ENCODE measurements at regions not wholly inside any gene's neighbourhood (a gene's known extent, or its start where the extent isn't known, plus 50 kb on each side); places are given as distances from the start of the nearest gene placed in this dataset.

DNA sequence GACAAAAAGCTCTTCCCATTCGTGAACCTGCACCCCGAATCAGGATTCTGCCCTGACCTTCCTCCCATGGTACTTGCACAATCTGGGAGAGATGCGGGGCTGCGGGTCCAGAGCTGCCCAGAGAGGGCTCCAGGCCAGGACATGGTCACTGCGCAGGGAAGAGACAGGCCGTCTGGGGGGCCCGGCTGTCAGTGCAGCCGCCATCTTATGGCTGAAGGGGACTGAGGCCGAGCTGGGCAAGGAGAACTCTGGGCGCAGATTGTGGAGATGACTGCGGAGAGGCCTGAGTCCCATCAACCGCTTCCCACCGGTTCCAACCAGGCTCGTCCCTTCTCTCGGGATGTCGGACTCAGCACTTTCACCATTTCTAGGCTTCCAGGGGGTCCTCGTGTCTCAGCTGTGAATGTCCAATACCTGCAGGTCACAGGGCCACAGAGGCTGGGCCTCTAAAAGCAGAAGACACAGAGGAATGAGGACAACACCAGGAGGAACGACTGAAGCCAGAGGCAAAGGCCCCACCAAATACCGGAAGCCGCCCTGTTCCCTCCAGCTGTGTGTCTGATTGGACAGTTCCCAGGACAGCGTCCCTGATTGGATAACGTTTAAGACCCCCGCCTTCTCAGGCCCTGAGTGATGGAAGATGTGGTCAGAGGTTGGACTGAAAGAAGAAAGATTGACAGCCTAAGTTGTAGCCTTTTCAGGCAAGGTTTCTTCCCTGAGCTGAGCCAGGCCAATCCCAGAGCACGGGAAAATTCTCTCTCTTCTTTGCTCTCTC is 117.1 kb upstream of the ZNF91 start:
- no peaks in the 10 kb centered on the region; the same call in 1 of the 2 replicates for H3K9me3 ChIP-seq

DNA sequence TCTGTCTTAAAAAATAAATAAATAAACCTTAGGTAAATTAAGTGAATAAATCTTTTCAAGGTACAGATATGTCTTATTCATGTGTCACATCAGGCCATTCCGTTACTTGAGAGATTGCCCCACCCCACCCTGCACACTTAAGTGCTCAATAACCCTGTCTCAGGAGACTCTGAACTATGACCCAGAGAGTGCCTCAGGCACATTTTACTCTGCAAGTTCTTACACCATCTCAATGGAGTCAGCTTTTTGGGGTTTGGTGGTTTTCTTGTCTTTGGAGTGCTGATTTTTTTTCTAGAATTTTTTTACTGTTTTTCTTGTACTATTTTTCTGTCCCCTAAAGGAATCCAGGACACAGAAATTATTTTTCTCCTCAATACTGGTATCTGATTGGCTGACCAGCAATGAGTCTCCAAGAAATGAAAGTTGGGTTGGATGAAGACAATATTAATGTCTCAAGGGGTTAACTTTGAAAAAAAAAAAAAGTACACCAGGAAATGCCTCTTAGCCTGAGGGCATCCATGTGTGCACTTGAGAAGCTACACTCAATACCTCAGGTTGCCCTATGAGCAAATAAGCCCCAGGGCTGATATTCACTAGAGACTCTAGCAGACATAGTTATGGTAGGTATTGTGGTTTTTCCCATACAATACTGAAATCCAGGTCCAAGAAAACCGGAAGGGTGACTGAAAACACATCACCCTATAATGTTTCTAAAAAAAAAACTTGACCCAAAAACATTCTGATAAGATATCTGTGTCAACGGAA is 114.6 kb upstream of the ZNF91 start:
- no peak overlapping the region for H3K27ac Mint-ChIP-seq (ENCODE audit: unreplicated experiment)
- Histone ChIP-seq H3K36me3 (ENCODE audit: control insufficient read depth, insufficient read depth, low read length) (no peaks in the 10 kb centered on the region), H3K9me3 (no peaks in the 10 kb centered on the region; the same call in 1 of the 2 replicates), H3K27me3 (replicated peaks; ENCODE audit: control insufficient read depth, insufficient read depth, low read length) (no peaks in the 10 kb centered on the region), H3K4me1 (no peaks in the 10 kb centered on the region), H3K4me3 (ENCODE audit: low read depth, low read length) (no peak overlapping the region)
- POLR2A ChIA-PET = no interaction called here
- intact Hi-C loops (cut with micrococcal nuclease; ENCODE audit: unreplicated experiment) = no loop called here
- no peaks in the 10 kb centered on the region for H3K27me3 Mint-ChIP-seq (ENCODE audit: insufficient read depth, unreplicated experiment)
- CTCF ChIA-PET = no interaction called here
- BruUV-seq (replicated peaks) = no TSS peak
- no peaks in the 10 kb centered on the region for H3K4me1 Mint-ChIP-seq (ENCODE audit: low read depth, unreplicated experiment)
- DNase-seq = no peak
- H3K4me3 Mint-ChIP-seq (ENCODE audit: unreplicated experiment) = no peak overlapping the region
- H3K36me3 Mint-ChIP-seq (ENCODE audit: insufficient read depth, unreplicated experiment) = no peaks in the 10 kb centered on the region
- TF ChIP-seq, protein P1, sequence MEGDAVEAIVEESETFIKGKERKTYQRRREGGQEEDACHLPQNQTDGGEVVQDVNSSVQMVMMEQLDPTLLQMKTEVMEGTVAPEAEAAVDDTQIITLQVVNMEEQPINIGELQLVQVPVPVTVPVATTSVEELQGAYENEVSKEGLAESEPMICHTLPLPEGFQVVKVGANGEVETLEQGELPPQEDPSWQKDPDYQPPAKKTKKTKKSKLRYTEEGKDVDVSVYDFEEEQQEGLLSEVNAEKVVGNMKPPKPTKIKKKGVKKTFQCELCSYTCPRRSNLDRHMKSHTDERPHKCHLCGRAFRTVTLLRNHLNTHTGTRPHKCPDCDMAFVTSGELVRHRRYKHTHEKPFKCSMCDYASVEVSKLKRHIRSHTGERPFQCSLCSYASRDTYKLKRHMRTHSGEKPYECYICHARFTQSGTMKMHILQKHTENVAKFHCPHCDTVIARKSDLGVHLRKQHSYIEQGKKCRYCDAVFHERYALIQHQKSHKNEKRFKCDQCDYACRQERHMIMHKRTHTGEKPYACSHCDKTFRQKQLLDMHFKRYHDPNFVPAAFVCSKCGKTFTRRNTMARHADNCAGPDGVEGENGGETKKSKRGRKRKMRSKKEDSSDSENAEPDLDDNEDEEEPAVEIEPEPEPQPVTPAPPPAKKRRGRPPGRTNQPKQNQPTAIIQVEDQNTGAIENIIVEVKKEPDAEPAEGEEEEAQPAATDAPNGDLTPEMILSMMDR (IDR thresholded peaks at IDR 0.05; ENCODE audit: insufficient read depth in 1 of 2, low read depth in 1 of 2, low read length in 1 of 2, severe bottlenecking in 1 of 2, unreplicated experiment in 1 of 2) = no peak
- peaks cover 8% of the 10 kb centered on the region for H3K9me3 Mint-ChIP-seq (ENCODE audit: unreplicated experiment)

More for the DNA sequence above, 117.1 kb upstream of the ZNF91 start:
- Histone ChIP-seq H3K4me3 (ENCODE audit: low read depth, low read length) (no peak overlapping the region), H3K36me3 (ENCODE audit: control insufficient read depth, insufficient read depth, low read length) (no peaks in the 10 kb centered on the region), H3K4me1 (no peaks in the 10 kb centered on the region), H3K27me3 (replicated peaks; ENCODE audit: control insufficient read depth, insufficient read depth, low read length) (no peaks in the 10 kb centered on the region)
- H3K36me3 Mint-ChIP-seq (ENCODE audit: insufficient read depth, unreplicated experiment) = no peaks in the 10 kb centered on the region
- DNase-seq = no peak
- BruUV-seq (replicated peaks) = no TSS peak
- TF ChIP-seq, protein P1 (IDR thresholded peaks at IDR 0.05; ENCODE audit: insufficient read depth in 1 of 2, low read depth in 1 of 2, low read length in 1 of 2, severe bottlenecking in 1 of 2, unreplicated experiment in 1 of 2) = no peak
- intact Hi-C loops (cut with micrococcal nuclease; ENCODE audit: unreplicated experiment) = no loop called here
- peaks cover 14% of the 10 kb centered on the region for H3K9me3 Mint-ChIP-seq (ENCODE audit: unreplicated experiment)
- ChIA-PET CTCF (no interaction called here), POLR2A (no interaction called here)
- no peak overlapping the region for H3K4me3 Mint-ChIP-seq (ENCODE audit: unreplicated experiment)
- no peak overlapping the region for H3K27ac Mint-ChIP-seq (ENCODE audit: unreplicated experiment)
- H3K27me3 Mint-ChIP-seq (ENCODE audit: insufficient read depth, unreplicated experiment) = no peaks in the 10 kb centered on the region
- no peaks in the 10 kb centered on the region for H3K4me1 Mint-ChIP-seq (ENCODE audit: low read depth, unreplicated experiment)

- peaks cover 8% of the 10 kb centered on the region for H3K9me3 Mint-ChIP-seq (ENCODE audit: unreplicated experiment)
- H3K27ac Mint-ChIP-seq (ENCODE audit: unreplicated experiment) = no peak overlapping the region
- Histone ChIP-seq H3K4me3 (ENCODE audit: low read depth, low read length) (no peak overlapping the region), H3K9me3 (no peaks in the 10 kb centered on the region; the same call in 1 of the 2 replicates), H3K4me1 (no peaks in the 10 kb centered on the region), H3K27me3 (replicated peaks; ENCODE audit: control insufficient read depth, insufficient read depth, low read length) (no peaks in the 10 kb centered on the region), H3K36me3 (ENCODE audit: control insufficient read depth, insufficient read depth, low read length) (no peaks in the 10 kb centered on the region)
- no peaks in the 10 kb centered on the region for H3K27me3 Mint-ChIP-seq (ENCODE audit: insufficient read depth, unreplicated experiment)
- H3K4me1 Mint-ChIP-seq (ENCODE audit: low read depth, unreplicated experiment) = no peaks in the 10 kb centered on the region
- TF ChIP-seq, protein P1 (IDR thresholded peaks at IDR 0.05; ENCODE audit: insufficient read depth in 1 of 2, low read depth in 1 of 2, low read length in 1 of 2, severe bottlenecking in 1 of 2, unreplicated experiment in 1 of 2) = no peak
- ChIA-PET POLR2A (no interaction called here), CTCF (no interaction called here)
- DNase-seq = no peak
- intact Hi-C loops (cut with micrococcal nuclease; ENCODE audit: unreplicated experiment) = no loop called here
- H3K36me3 Mint-ChIP-seq (ENCODE audit: insufficient read depth, unreplicated experiment) = no peaks in the 10 kb centered on the region
- H3K4me3 Mint-ChIP-seq (ENCODE audit: unreplicated experiment) = no peak overlapping the region
- BruUV-seq (replicated peaks) = no TSS peak
Measured at GRCh38 chr19:23507446-23507845, 112.2 kb upstream of the ZNF91 start.

Measured in Caco-2 (cell line).